Panc1 (cell line): ENCODE measurements at regions not wholly inside any gene's neighbourhood (a gene's known extent, or its start where the extent isn't known, plus 50 kb on each side); places are given as distances from the start of the nearest gene placed in this dataset.

Source experiments
- CTCF ChIP-seq: fragments of 450-650 bp; IDR thresholded peaks from 2 replicates; pipeline ENCODE4 v1.5.1; 2017; ENCODE audit warnings: mild to moderate bottlenecking
- POLR2AphosphoS5 ChIP-seq: IDR thresholded peaks from 2 replicates; pipeline ENCODE4 v1.6.1; 2012; ENCODE audit warnings: mild to moderate bottlenecking, low read depth, low read length, moderate library complexity
- REST ChIP-seq, 2 experiments: IDR thresholded peaks; 2 replicates each; pipeline ENCODE4 v1.6.1; 2011 to 2012; ENCODE audit warnings: low read depth in 2 of 2, control low read depth in 1 of 2, low read length in 1 of 2, mild to moderate bottlenecking in 1 of 2, moderate library complexity in 1 of 2; ENCODE audit not compliant: insufficient read depth in 1 of 2
- TCF7L2 ChIP-seq: IDR thresholded peaks from 2 replicates; pipeline ENCODE4 v1.6.1; 2011; ENCODE audit warnings: mild to moderate bottlenecking, low read depth, low read length, inconsistent platforms

- TF ChIP-seq CTCF (no peak), REST (IDR thresholded peaks at IDR 0.05; ENCODE audit: insufficient read depth in 1 of 2, low read depth in 2 of 2, low read length in 1 of 2) (no peak), TCF7L2 (no peak), POLR2AphosphoS5 (no peak)
Observed at GRCh38 chr6:148273962-148274752, 68.5 kb upstream of the SASH1 start.
